ENCODE measurements at regions not wholly inside any gene's neighbourhood (a gene's known extent, or its start where the extent isn't known, plus 50 kb on each side); places are given as distances from the start of the nearest gene placed in this dataset.

DNA sequence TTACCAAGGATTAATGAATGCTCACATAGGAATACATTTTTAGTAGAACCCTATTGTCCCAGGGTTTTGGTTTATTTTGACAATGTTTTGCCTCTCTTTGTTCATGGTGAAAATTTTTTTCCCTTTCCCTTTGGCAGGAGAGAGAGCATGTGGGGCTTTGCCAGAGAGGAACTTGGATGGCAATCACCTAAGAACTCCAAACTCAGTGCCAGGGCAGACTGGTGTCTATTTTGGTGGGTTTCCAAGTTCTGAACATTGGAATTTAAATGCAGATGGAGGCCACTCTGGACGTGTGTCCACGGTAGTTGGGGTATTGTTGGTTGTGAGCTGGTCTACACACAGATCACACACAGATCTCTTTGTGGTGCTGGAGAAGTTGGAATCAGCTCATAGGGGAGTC lies 2091.1 kb upstream of the PIK3C3 start:
- ATAC-seq: no peak
- Histone ChIP-seq H3K36me3 (no peaks in the 10 kb centered on the region), H3K27ac (no peak overlapping the region), H3K4me3 (no peak overlapping the region), H3K9me3 (peaks cover 0 to 5% (median 0%) of the 10 kb centered on the region in 12 donors), H3K27me3 (no peaks in the 10 kb centered on the region), H3K4me1 (peaks cover 0 to 5% (median 0%) of the 10 kb centered on the region in 12 donors)
- DNase-seq: no peak
- intact Hi-C loops (cut with DNase I): no loop called here
- no peak for TF ChIP-seq POLR2A (IDR thresholded peaks at IDR 0.05)
- 40 to 61% (median 51%) methylated on average over 2 of the region's 2 CpGs for WGBS, 4 donors

DNA sequence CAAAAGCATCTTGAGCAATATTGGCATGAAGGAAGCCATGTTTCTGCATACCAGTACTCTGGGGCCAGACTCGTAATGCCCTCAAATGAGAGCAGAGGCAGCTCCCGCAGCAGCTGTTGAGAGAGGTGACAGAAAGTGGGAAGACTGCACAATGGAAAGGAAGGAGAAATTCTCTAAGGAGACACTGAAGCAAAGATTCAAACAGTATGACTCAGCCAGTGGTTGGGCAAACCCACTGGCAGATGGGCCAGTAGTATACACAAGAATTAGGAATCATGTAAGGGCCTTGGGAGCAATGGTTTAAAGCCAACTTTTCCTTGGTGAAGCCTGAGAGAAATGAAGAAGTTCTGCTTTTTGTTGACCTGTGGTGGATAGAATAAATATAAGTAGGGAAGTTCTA lies 2092.7 kb upstream of the PIK3C3 start:
- Histone ChIP-seq H3K27ac (no peak overlapping the region), H3K4me1 (peaks cover 0 to 5% (median 0%) of the 10 kb centered on the region in 12 donors), H3K36me3 (no peaks in the 10 kb centered on the region), H3K4me3 (no peak overlapping the region), H3K27me3 (no peaks in the 10 kb centered on the region), H3K9me3 (no peaks in the 10 kb centered on the region)
- intact Hi-C loops (cut with DNase I): no loop called here
- ATAC-seq: peak in 1 of 4 donors; percentile 42
- 73 to 90% (median 86%) methylated on average over 2 of the region's 2 CpGs for WGBS, 4 donors
- no peak for TF ChIP-seq POLR2A (IDR thresholded peaks at IDR 0.05)
- peak in 1 of 5 donors; percentile 14 for DNase-seq

DNA sequence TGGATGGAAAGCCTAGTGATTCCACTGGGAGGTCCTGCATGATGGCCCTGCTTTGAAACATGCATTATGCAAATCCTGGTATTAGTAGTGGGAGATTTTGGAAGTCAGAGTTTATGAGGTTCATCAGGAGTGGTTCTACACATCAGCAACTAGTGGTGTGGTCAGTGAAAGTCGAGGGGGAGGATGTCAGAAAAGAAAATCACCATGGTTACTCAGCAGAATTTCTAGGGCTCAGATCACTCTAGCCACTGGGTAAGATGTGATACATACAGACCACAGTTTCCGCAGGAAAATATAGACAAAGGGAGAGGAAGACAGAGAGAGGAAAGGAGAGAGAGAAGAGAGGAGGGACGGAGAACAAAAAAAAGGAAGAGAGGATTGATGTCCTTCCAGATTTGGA lies 2100.7 kb upstream of the PIK3C3 start:
- DNase-seq (no peak), ATAC-seq (no peak)
- intact Hi-C loops (cut with DNase I): no loop called here

DNA sequence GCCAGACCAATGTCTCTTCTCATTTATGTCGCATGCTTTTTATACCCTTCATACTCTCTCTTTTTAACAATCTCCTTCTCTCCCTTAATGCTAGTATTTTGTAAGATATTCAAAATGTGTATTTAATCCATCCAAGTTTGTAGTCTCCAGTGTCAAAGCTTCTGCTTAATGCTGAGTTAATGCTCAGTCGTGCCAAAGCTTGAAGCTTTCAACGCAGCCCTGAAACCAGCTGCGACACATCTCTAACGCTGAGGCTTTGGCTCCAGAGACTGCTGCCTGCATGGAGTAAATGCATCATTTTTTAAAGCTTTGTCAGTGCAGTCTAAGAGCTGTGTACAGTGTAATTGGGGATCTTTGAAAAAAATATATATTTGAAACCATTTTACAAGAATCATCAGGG lies 2108.8 kb upstream of the PIK3C3 start:
- peak; percentile 25 to 63 (median 36) for DNase-seq
- Histone ChIP-seq H3K9me3 (no peaks in the 10 kb centered on the region), H3K27me3 (peaks cover 0 to 7% (median 4%) of the 10 kb centered on the region in 9 donors), H3K27ac (no peak overlapping the region), H3K36me3 (no peaks in the 10 kb centered on the region), H3K4me3 (no peak overlapping the region), H3K4me1 (peaks cover 0 to 6% (median 0%) of the 10 kb centered on the region in 12 donors)
- intact Hi-C loops (cut with DNase I): no loop called here
- ATAC-seq: peak in 3 of 4 donors; percentile 66 to 76 (median 69)
- no peak for TF ChIP-seq POLR2A (IDR thresholded peaks at IDR 0.05)
- TF ChIP-seq, protein P1, sequence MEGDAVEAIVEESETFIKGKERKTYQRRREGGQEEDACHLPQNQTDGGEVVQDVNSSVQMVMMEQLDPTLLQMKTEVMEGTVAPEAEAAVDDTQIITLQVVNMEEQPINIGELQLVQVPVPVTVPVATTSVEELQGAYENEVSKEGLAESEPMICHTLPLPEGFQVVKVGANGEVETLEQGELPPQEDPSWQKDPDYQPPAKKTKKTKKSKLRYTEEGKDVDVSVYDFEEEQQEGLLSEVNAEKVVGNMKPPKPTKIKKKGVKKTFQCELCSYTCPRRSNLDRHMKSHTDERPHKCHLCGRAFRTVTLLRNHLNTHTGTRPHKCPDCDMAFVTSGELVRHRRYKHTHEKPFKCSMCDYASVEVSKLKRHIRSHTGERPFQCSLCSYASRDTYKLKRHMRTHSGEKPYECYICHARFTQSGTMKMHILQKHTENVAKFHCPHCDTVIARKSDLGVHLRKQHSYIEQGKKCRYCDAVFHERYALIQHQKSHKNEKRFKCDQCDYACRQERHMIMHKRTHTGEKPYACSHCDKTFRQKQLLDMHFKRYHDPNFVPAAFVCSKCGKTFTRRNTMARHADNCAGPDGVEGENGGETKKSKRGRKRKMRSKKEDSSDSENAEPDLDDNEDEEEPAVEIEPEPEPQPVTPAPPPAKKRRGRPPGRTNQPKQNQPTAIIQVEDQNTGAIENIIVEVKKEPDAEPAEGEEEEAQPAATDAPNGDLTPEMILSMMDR (IDR thresholded peaks at IDR 0.05): no peak
- WGBS, 4 donors: 39 to 62% (median 58%) methylated on average over 5 of the region's 5 CpGs

More for the DNA sequence above, 2100.7 kb upstream of the PIK3C3 start:
- WGBS, 4 donors: 69 to 76% (median 71%) methylated on average over 3 of the region's 3 CpGs
- Histone ChIP-seq H3K4me1 (no peaks in the 10 kb centered on the region), H3K4me3 (no peak overlapping the region), H3K36me3 (no peaks in the 10 kb centered on the region), H3K27ac (no peak overlapping the region), H3K9me3 (no peaks in the 10 kb centered on the region), H3K27me3 (no peaks in the 10 kb centered on the region)
- TF ChIP-seq, protein P1 (IDR thresholded peaks at IDR 0.05): no peak
- TF ChIP-seq POLR2A (IDR thresholded peaks at IDR 0.05): no peak

DNA sequence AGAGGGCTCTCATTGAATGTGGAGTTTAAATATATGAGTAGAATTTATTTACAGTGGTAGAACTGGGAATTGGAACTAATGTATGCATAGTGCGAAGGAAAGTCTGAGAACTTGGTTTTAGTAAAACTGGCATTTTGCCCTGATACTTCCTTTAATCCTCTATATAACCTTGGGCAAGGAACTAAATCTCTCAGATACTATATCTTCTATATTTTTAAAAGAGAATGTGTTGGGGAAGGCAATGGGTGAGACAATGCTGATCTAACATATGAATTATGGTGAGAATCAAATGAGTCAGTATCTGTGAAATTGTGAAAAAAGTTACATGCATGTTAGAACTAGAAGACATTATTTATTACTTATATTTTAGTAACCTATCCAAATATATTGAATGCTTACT lies 2109.4 kb upstream of the PIK3C3 start:
- peaks cover 0 to 10% (median 7%) of the 10 kb centered on the region in 9 donors for H3K27me3 ChIP-seq
- no peak for TF ChIP-seq POLR2A (IDR thresholded peaks at IDR 0.05)
- TF ChIP-seq, protein P1 (IDR thresholded peaks at IDR 0.05): no peak
- 64 to 83% (median 79%) methylated on average over 1 of the region's 1 CpG for WGBS, 4 donors
- ATAC-seq (no peak), DNase-seq (no peak)
- peaks cover 0 to 10% (median 0%) of the 10 kb centered on the region in 12 donors for H3K4me1 ChIP-seq
- H3K9me3 ChIP-seq: no peaks in the 10 kb centered on the region
- intact Hi-C loops (cut with DNase I): no loop called here
- no peaks in the 10 kb centered on the region for H3K36me3 ChIP-seq
- H3K4me3 ChIP-seq: no peak overlapping the region
- H3K27ac ChIP-seq: no peak overlapping the region
